SK-N-SH (cell line): ENCODE measurements at regions not wholly inside any gene's neighbourhood (a gene's known extent, or its start where the extent isn't known, plus 50 kb on each side); places are given as distances from the start of the nearest gene placed in this dataset.

Source experiments
- CTCF ChIA-PET: fragments of 300-600, 350-600 bp; formaldehyde crosslinking; extraction: SDS; loops from one replicate; lab custom pipeline; 2021; lab: Yijun Ruan, JAX
- POLR2A ChIA-PET: fragments of 350-600 bp; sonication (Branson Sonifier 250); formaldehyde crosslinking; extraction: SDS; loops from one replicate; lab custom pipeline; 2020; ENCODE audit warnings: antibody characterized with exemption, inconsistent platforms; lab: Yijun Ruan, JAX
- DNase-seq: peaks from one replicate; pipeline ENCODE4 v3.0.0; 2012
- H2AFZ ChIP-seq: fragments of 200-600 bp; sonication (generic); 2 replicates; pipeline ENCODE4 v1.8.1; 2016; ENCODE audit warnings: antibody characterized with exemption, mild to moderate bottlenecking, low read depth
- H3F3A ChIP-seq: fragments of 200-600 bp; sonication (generic); replicated peaks from 2 replicates; pipeline ENCODE3; 2016; ENCODE audit warnings: antibody characterized with exemption, mild to moderate bottlenecking; ENCODE audit not compliant: insufficient read depth
- H3K27ac ChIP-seq, 2 experiments: fragments of 200-500 bp in 1 of 2; fragments of 200-600 bp in 1 of 2; sonication (Bioruptor generic) in 1 of 2; sonication (generic), shearing (Covaris generic) in 1 of 2; 2 replicates each; pipeline versions ENCODE4 v1.5.1 to v1.6.1; 2014 to 2016; ENCODE audit warnings: low read depth in 2 of 2, inconsistent platforms in 1 of 2, low read length in 1 of 2, mild to moderate bottlenecking in 1 of 2, mixed read lengths in 1 of 2
- H3K27me3 ChIP-seq: fragments of 200-600 bp; sonication (generic), shearing (Covaris generic); 2 replicates; pipeline ENCODE4 v1.6.1; 2016; ENCODE audit warnings: mixed run types; ENCODE audit not compliant: insufficient read depth
- H3K36me3 ChIP-seq, 2 experiments: fragments of 200-500 bp in 1 of 2; fragments of 200-600 bp in 1 of 2; sonication (Bioruptor generic) in 1 of 2; sonication (generic) in 1 of 2; replicated peaks in 1 of 2; 2 replicates each; pipeline versions ENCODE3 to v1.5.1; 2014 to 2016; ENCODE audit warnings: low read length in 1 of 2, mild to moderate bottlenecking in 1 of 2; ENCODE audit not compliant: insufficient read depth in 2 of 2, control insufficient read depth in 1 of 2
- H3K4me1 ChIP-seq, 2 experiments: fragments of 200-500 bp in 1 of 2; fragments of 200-600 bp in 1 of 2; sonication (Bioruptor generic) in 1 of 2; sonication (generic), shearing (Covaris generic) in 1 of 2; 2 replicates each; pipeline versions ENCODE4 v1.5.1 to v1.6.1; 2014 to 2016; ENCODE audit warnings: low read depth in 1 of 2, low read length in 1 of 2, mixed run types in 1 of 2; ENCODE audit not compliant: insufficient read depth in 2 of 2, control insufficient read depth in 1 of 2
- H3K4me2 ChIP-seq: fragments of 200-600 bp; sonication (generic), shearing (Covaris generic); 2 replicates; pipeline ENCODE4 v1.6.1; 2017; ENCODE audit warnings: mixed run types
- H3K4me3 ChIP-seq, 2 experiments: fragments of 200-500 bp in 1 of 2; fragments of 200-600 bp in 1 of 2; sonication (Bioruptor generic) in 1 of 2; sonication (generic), shearing (Covaris generic) in 1 of 2; 2 replicates each; pipeline versions ENCODE4 v1.5.1 to v1.8.1; 2014 to 2016; ENCODE audit warnings: low read depth in 2 of 2, inconsistent platforms in 1 of 2, low read length in 1 of 2, mild to moderate bottlenecking in 1 of 2, mixed read lengths in 1 of 2, moderate library complexity in 1 of 2
- H3K79me2 ChIP-seq: fragments of 200-600 bp; sonication (generic); 2 replicates; pipeline ENCODE4 v1.8.1; 2017; ENCODE audit warnings: mild to moderate bottlenecking; ENCODE audit not compliant: insufficient read depth
- H3K9ac ChIP-seq: fragments of 200-600 bp; sonication (generic); 2 replicates; pipeline ENCODE4 v1.6.1; 2017; ENCODE audit warnings: mixed run types
- H3K9me2 ChIP-seq: fragments of 200-600 bp; sonication (generic); 2 replicates; pipeline ENCODE4 v1.6.1; 2017; ENCODE audit warnings: mixed run types
- H3K9me3 ChIP-seq: fragments of 200-600 bp; sonication (generic); 2 replicates; pipeline ENCODE4 v1.6.1; 2017; ENCODE audit warnings: mixed run types, mild to moderate bottlenecking, moderate library complexity
- H4K20me1 ChIP-seq: fragments of 200-600 bp; sonication (generic); 2 replicates; pipeline ENCODE4 v1.6.1; 2017; ENCODE audit warnings: mild to moderate bottlenecking, mixed run types; ENCODE audit not compliant: insufficient read depth
- CTCF ChIP-seq: fragments of 200-600 bp; sonication (generic); IDR thresholded peaks from 2 replicates; pipeline ENCODE4 v1.6.1; 2017; ENCODE audit warnings: antibody characterized with exemption, mild to moderate bottlenecking, moderate library complexity
- FOSL2 ChIP-seq: IDR thresholded peaks from 2 replicates; pipeline ENCODE4 v1.4.0; 2012; ENCODE audit warnings: low read depth, mild to moderate bottlenecking, moderate library complexity, borderline replicate concordance
- FOXM1 ChIP-seq: IDR thresholded peaks from 2 replicates; pipeline ENCODE4 v1.4.0; 2012; ENCODE audit warnings: low read depth, mild to moderate bottlenecking
- GATA2 ChIP-seq: sonication (generic); formaldehyde crosslinking; IDR thresholded peaks from 2 replicates; pipeline ENCODE4 v1.5.0; 2020; ENCODE audit warnings: mild to moderate bottlenecking, missing genetic modification reagents
- MEF2A ChIP-seq: IDR thresholded peaks from 2 replicates; pipeline ENCODE4 v1.4.0; 2012; ENCODE audit warnings: low read depth, borderline replicate concordance
- POLR2AphosphoS5 ChIP-seq: IDR thresholded peaks from 2 replicates; pipeline ENCODE4 v1.6.1; 2012; ENCODE audit warnings: low read depth, low read length
- RCOR1 ChIP-seq: fragments of 150-350 bp; IDR thresholded peaks from 2 replicates; pipeline ENCODE4 v1.6.1; 2017; ENCODE audit warnings: antibody characterized with exemption, low read length
- SIN3A ChIP-seq: IDR thresholded peaks from 2 replicates; pipeline ENCODE4 v1.6.1; 2012; ENCODE audit warnings: low read depth, mild to moderate bottlenecking, low read length, moderate library complexity, borderline replicate concordance
- TAF1 ChIP-seq: IDR thresholded peaks from 2 replicates; pipeline ENCODE4 v1.6.1; 2012; ENCODE audit warnings: low read depth, mild to moderate bottlenecking, low read length, moderate library complexity, borderline replicate concordance
- TCF12 ChIP-seq: IDR thresholded peaks from 2 replicates; pipeline ENCODE4 v1.4.0; 2012
- WGBS: methylation state at CpG from one replicate; pipeline ENCODE4 v1.1.6; 2017; ENCODE audit warnings: low lambda C conversion rate; 5-methylcytosine and 5-hydroxymethylcytosine counted together
- TF ChIP-seq, protein P1 (sequence below): IDR thresholded peaks from 2 replicates; pipeline ENCODE4 v1.6.1; 2012; ENCODE audit warnings: mild to moderate bottlenecking, low read depth, low read length, moderate library complexity
- TF ChIP-seq, protein P2 (sequence below): IDR thresholded peaks from 2 replicates; pipeline ENCODE4; 2012

DNA sequence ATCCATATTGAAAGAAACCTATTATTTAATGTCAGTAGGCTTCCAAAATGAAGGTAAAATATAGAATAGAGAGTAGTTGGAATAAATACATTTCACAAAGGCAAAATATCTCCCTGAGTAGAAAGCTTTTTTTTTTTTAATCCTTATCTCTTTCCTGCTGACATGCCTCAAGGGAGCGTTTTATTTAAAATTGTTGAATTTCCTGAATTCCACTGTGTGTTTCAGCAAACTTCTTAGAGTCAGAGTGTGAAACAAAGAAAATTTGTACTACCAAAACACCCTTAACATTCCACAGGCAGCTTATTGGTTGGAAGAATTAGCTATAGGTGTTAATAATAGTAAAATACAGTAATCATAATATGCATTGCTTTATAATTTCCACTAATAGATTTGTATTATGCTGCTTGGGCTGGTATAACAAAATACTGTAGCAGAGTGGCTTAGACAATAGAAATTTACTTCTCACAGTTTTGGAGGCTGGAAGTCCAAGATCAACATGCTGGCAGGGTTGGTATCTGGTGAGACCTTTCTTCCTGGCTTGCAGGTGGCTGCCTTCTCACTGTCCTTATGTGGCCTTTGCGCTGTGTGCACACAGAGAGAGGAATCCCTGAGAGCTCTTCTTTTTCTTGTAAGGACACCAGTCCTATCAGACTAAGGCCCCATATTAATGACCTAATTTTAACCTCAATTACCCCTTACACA, 468.4 kb upstream of the C1orf87 start:
- no peaks in the 10 kb centered on the region for H3K79me2 ChIP-seq
- H3K9ac ChIP-seq = no peak overlapping the region
- H3K27me3 ChIP-seq = no peaks in the 10 kb centered on the region
- ChIA-PET POLR2A (no interaction called here), CTCF (interaction anchor here (0.8 kb wide), 1 partner anchor 10 kb away, joined by 3 read pairs; no protein-coding TSS in a partner anchor)
- H3K4me3 ChIP-seq = no peak overlapping the region
- H3K9me2 ChIP-seq = no peaks in the 10 kb centered on the region
- H3K27ac ChIP-seq = no peak overlapping the region
- H3K4me1 ChIP-seq = no peaks in the 10 kb centered on the region
- 67% methylated on average over 2 of the region's 2 CpGs for WGBS
- DNase-seq = no peak
- no peaks in the 10 kb centered on the region for H4K20me1 ChIP-seq
- TF ChIP-seq, protein P1, sequence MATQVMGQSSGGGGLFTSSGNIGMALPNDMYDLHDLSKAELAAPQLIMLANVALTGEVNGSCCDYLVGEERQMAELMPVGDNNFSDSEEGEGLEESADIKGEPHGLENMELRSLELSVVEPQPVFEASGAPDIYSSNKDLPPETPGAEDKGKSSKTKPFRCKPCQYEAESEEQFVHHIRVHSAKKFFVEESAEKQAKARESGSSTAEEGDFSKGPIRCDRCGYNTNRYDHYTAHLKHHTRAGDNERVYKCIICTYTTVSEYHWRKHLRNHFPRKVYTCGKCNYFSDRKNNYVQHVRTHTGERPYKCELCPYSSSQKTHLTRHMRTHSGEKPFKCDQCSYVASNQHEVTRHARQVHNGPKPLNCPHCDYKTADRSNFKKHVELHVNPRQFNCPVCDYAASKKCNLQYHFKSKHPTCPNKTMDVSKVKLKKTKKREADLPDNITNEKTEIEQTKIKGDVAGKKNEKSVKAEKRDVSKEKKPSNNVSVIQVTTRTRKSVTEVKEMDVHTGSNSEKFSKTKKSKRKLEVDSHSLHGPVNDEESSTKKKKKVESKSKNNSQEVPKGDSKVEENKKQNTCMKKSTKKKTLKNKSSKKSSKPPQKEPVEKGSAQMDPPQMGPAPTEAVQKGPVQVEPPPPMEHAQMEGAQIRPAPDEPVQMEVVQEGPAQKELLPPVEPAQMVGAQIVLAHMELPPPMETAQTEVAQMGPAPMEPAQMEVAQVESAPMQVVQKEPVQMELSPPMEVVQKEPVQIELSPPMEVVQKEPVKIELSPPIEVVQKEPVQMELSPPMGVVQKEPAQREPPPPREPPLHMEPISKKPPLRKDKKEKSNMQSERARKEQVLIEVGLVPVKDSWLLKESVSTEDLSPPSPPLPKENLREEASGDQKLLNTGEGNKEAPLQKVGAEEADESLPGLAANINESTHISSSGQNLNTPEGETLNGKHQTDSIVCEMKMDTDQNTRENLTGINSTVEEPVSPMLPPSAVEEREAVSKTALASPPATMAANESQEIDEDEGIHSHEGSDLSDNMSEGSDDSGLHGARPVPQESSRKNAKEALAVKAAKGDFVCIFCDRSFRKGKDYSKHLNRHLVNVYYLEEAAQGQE = no peak
- TF ChIP-seq SIN3A = no peak
- no peak for TF ChIP-seq TAF1
- TF ChIP-seq CTCF = no peak
- TF ChIP-seq MEF2A = no peak
- no peak for TF ChIP-seq RCOR1
- TF ChIP-seq POLR2AphosphoS5 = no peak
- TF ChIP-seq GATA2 = no peak
- TF ChIP-seq FOXM1 = no peak
- TF ChIP-seq, protein P2, sequence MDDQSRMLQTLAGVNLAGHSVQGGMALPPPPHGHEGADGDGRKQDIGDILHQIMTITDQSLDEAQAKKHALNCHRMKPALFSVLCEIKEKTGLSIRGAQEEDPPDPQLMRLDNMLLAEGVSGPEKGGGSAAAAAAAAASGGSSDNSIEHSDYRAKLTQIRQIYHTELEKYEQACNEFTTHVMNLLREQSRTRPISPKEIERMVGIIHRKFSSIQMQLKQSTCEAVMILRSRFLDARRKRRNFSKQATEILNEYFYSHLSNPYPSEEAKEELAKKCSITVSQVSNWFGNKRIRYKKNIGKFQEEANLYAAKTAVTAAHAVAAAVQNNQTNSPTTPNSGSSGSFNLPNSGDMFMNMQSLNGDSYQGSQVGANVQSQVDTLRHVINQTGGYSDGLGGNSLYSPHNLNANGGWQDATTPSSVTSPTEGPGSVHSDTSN = no peak
- TF ChIP-seq TCF12 = no peak
- TF ChIP-seq FOSL2 = no peak
- H3K36me3 ChIP-seq = no peaks in the 10 kb centered on the region
- H3F3A ChIP-seq = no peaks in the 10 kb centered on the region
- no peak overlapping the region for H2AFZ ChIP-seq
- no peaks in the 10 kb centered on the region for H3K9me3 ChIP-seq
- H3K4me2 ChIP-seq = no peak overlapping the region
